GM23338 (cell line): ENCODE measurements at regions not wholly inside any gene's neighbourhood (a gene's known extent, or its start where the extent isn't known, plus 50 kb on each side); places are given as distances from the start of the nearest gene placed in this dataset.

ENCODE experiments used
- ATAC-seq: fragments of 200-7000 bp; cut with Tn5 transposase; 3 replicates; pipeline ENCODE4 v1.9.1; 2020
- DNase-seq: peaks from one replicate; pipeline ENCODE4 v3.0.0-alpha.2; 2015; ENCODE audit warnings: low spot score
- H2AFZ ChIP-seq: fragments of 200-600 bp; sonication (generic); 2 replicates; pipeline ENCODE4 v1.8.0; 2016; ENCODE audit warnings: antibody characterized with exemption, mild to moderate bottlenecking, moderate library complexity
- H3F3A ChIP-seq: fragments of 200-600 bp; sonication (generic); replicated peaks from 2 replicates; pipeline ENCODE4 v1.8.0; 2017; ENCODE audit warnings: antibody characterized with exemption, mixed run types, low read depth
- H3K27ac ChIP-seq: fragments of 200-600 bp; sonication (generic); 2 replicates; pipeline ENCODE4 v1.6.1; 2016; ENCODE audit warnings: low read depth
- H3K27me3 ChIP-seq: fragments of 200-600 bp; sonication (generic); 2 replicates; pipeline ENCODE4 v1.8.0; 2016; ENCODE audit warnings: mild to moderate bottlenecking, mixed run types, moderate library complexity; ENCODE audit not compliant: insufficient read depth
- H3K36me3 ChIP-seq: fragments of 200-600 bp; sonication (generic); 2 replicates; pipeline ENCODE4 v1.8.0; 2016; ENCODE audit warnings: mild to moderate bottlenecking; ENCODE audit not compliant: insufficient read depth
- H3K4me1 ChIP-seq: fragments of 200-600 bp; sonication (generic); 2 replicates; pipeline ENCODE4 v1.8.0; 2016; ENCODE audit warnings: mild to moderate bottlenecking, moderate library complexity; ENCODE audit not compliant: insufficient read depth
- H3K4me2 ChIP-seq: fragments of 200-600 bp; sonication (generic); 2 replicates; pipeline ENCODE4 v1.7.1; 2017; ENCODE audit warnings: mixed run types
- H3K4me3 ChIP-seq: fragments of 200-600 bp; sonication (generic); 2 replicates; pipeline ENCODE4 v1.6.1; 2016; ENCODE audit warnings: mixed run types
- H3K79me2 ChIP-seq: fragments of 200-600 bp; sonication (generic); replicated peaks from 2 replicates; pipeline ENCODE4 v1.8.0; 2017; ENCODE audit warnings: mild to moderate bottlenecking; ENCODE audit not compliant: insufficient read depth
- H3K9me2 ChIP-seq: fragments of 200-600 bp; sonication (generic); 2 replicates; pipeline ENCODE4 v1.8.0; 2017; ENCODE audit not compliant: insufficient read depth
- H4K20me1 ChIP-seq: fragments of 200-600 bp; sonication (generic); replicated peaks from 2 replicates; pipeline ENCODE4 v1.8.0; 2017; ENCODE audit warnings: mild to moderate bottlenecking; ENCODE audit not compliant: insufficient read depth
- H3K27ac Mint-ChIP-seq: 2 replicates; pipeline ENCODE4 v1.8.0; 2020; ENCODE audit warnings: inconsistent platforms, mild to moderate bottlenecking, moderate library complexity, mixed read lengths
- H3K27me3 Mint-ChIP-seq: 3 replicates; pipeline ENCODE4 v1.8.0; 2022; ENCODE audit warnings: low read depth, mild to moderate bottlenecking, moderate library complexity, mixed read lengths, inconsistent platforms; ENCODE audit not compliant: insufficient read depth, poor library complexity
- H3K36me3 Mint-ChIP-seq: 3 replicates; pipeline ENCODE4 v1.8.0; 2021; ENCODE audit warnings: low read depth, mild to moderate bottlenecking, inconsistent platforms, moderate library complexity, mixed read lengths
- H3K4me1 Mint-ChIP-seq: 3 replicates; pipeline ENCODE4 v1.8.0; 2020; ENCODE audit warnings: mild to moderate bottlenecking, inconsistent platforms, mixed read lengths
- H3K4me3 Mint-ChIP-seq: 3 replicates; pipeline ENCODE4 v1.8.0; 2021; ENCODE audit warnings: moderate library complexity, mild to moderate bottlenecking, inconsistent platforms, mixed read lengths
- H3K9me3 Mint-ChIP-seq: 3 replicates; pipeline ENCODE4 v1.8.0; 2020; ENCODE audit warnings: moderate library complexity, mild to moderate bottlenecking, inconsistent platforms, mixed read lengths
- CREB1 ChIP-seq: fragments of 250-450 bp; sonication (Bioruptor Pico); IDR thresholded peaks from 2 replicates; pipeline ENCODE4 v1.5.0; 2020; ENCODE audit warnings: low read depth, mild to moderate bottlenecking, moderate library complexity
- CTCF ChIP-seq, 2 experiments: fragments of 200-600 bp in 1 of 2; sonication (generic) in 1 of 2; conservative IDR thresholded peaks; 2 replicates each; pipeline versions ENCODE4 v1.5.1 to v1.6.1; 2016 to 2017; ENCODE audit warnings: antibody characterized with exemption in 2 of 2, low read depth in 2 of 2, mild to moderate bottlenecking in 2 of 2, moderate library complexity in 1 of 2
- ETS1 ChIP-seq: IDR thresholded peaks from 2 replicates; pipeline ENCODE4 v1.6.1; 2016; ENCODE audit warnings: antibody characterized with exemption
- EZH2 ChIP-seq: fragments of 200-600 bp; sonication (generic); IDR thresholded peaks from one replicate; pipeline ENCODE4 v1.8.0; 2017; ENCODE audit warnings: antibody characterized with exemption, mild to moderate bottlenecking, low read depth; ENCODE audit not compliant: unreplicated experiment
- EZH2phosphoT487 ChIP-seq: fragments of 200-600 bp; sonication (generic); IDR thresholded peaks from one replicate; pipeline ENCODE4 v1.8.1; 2018; ENCODE audit warnings: antibody characterized with exemption; ENCODE audit not compliant: unreplicated experiment
- JUNB ChIP-seq: IDR thresholded peaks from one replicate; pipeline ENCODE4 v1.6.1; 2016; ENCODE audit warnings: antibody characterized with exemption; ENCODE audit not compliant: unreplicated experiment
- NANOG ChIP-seq: IDR thresholded peaks from 2 replicates; pipeline ENCODE4 v1.6.1; 2016; ENCODE audit warnings: antibody characterized with exemption, borderline replicate concordance
- POLR2AphosphoS5 ChIP-seq: IDR thresholded peaks from 2 replicates; pipeline ENCODE4 v1.6.1; 2016; ENCODE audit warnings: antibody characterized with exemption, low read depth
- REST ChIP-seq: IDR thresholded peaks from one replicate; pipeline ENCODE4 v1.6.1; 2018; ENCODE audit warnings: antibody characterized with exemption; ENCODE audit not compliant: unreplicated experiment
- STAT1 ChIP-seq: IDR thresholded peaks from one replicate; pipeline ENCODE4 v1.6.1; 2016; ENCODE audit warnings: antibody characterized with exemption; ENCODE audit not compliant: unreplicated experiment

- Histone ChIP-seq H3F3A (no peaks in the 10 kb centered on the region), H3K4me1 (no peaks in the 10 kb centered on the region), H3K4me2 (no peak overlapping the region), H2AFZ (no peak overlapping the region), H4K20me1 (no peaks in the 10 kb centered on the region), H3K27ac (no peak overlapping the region), H3K9me2 (no peaks in the 10 kb centered on the region), H3K4me3 (no peak overlapping the region), H3K79me2 (no peaks in the 10 kb centered on the region), H3K27me3 (no peaks in the 10 kb centered on the region), H3K36me3 (no peaks in the 10 kb centered on the region)
- H3K27ac Mint-ChIP-seq: no peak overlapping the region
- H3K27me3 Mint-ChIP-seq: no peaks in the 10 kb centered on the region
- no peak for ATAC-seq
- H3K36me3 Mint-ChIP-seq: no peaks in the 10 kb centered on the region
- H3K9me3 Mint-ChIP-seq: no peaks in the 10 kb centered on the region; the same call in 2 of the 3 replicates
- H3K4me1 Mint-ChIP-seq: peaks cover 7% of the 10 kb centered on the region
- no peak for DNase-seq
- H3K4me3 Mint-ChIP-seq: no peak overlapping the region
- TF ChIP-seq CREB1 (CRISPR knock-in tag): no peak
These were observed 131.2 kb upstream of the MED13L start for GRCh38 chr12:116408489-116409250.

- no peaks in the 10 kb centered on the region for H3K79me2 ChIP-seq
- no peak overlapping the region for H3K4me3 Mint-ChIP-seq
- no peaks in the 10 kb centered on the region for H4K20me1 ChIP-seq
- no peaks in the 10 kb centered on the region; the same call in 2 of the 3 replicates for H3K9me3 Mint-ChIP-seq
- ATAC-seq: no peak
- no peaks in the 10 kb centered on the region for H3F3A ChIP-seq
- H3K36me3 Mint-ChIP-seq: no peaks in the 10 kb centered on the region
- no peaks in the 10 kb centered on the region for H3K27me3 ChIP-seq
- TF ChIP-seq EZH2 (no peak), ETS1 (no peak), CTCF (conservative IDR thresholded peaks at IDR 0.05; ENCODE audit: low read depth in 2 of 2) (no peak), STAT1 (no peak), NANOG (no peak), JUNB (no peak), CREB1 (CRISPR knock-in tag) (no peak), POLR2AphosphoS5 (no peak), REST (no peak), EZH2phosphoT487 (no peak)
- H3K4me1 Mint-ChIP-seq: peaks cover 3% of the 10 kb centered on the region; the same call in 2 of the 3 replicates
- H3K27me3 Mint-ChIP-seq: no peaks in the 10 kb centered on the region
- H3K27ac Mint-ChIP-seq: no peak overlapping the region
- H3K36me3 ChIP-seq: no peaks in the 10 kb centered on the region
- H2AFZ ChIP-seq: no peak overlapping the region
- H3K4me2 ChIP-seq: no peak overlapping the region
- H3K27ac ChIP-seq: no peak overlapping the region
- H3K4me1 ChIP-seq: peaks cover 4% of the 10 kb centered on the region; the same call in 1 of the 2 replicates
- H3K9me2 ChIP-seq: no peaks in the 10 kb centered on the region
- DNase-seq: no peak
- no peak overlapping the region for H3K4me3 ChIP-seq
These were observed 134.5 kb upstream of the MED13L start for GRCh38 chr12:116411977-116412376.
